ENCODE measurements at regions not wholly inside any gene's neighbourhood (a gene's known extent, or its start where the extent isn't known, plus 50 kb on each side); places are given as distances from the start of the nearest gene placed in this dataset.
A peak's percentile ranks its signal among the peaks of the same experiment; 100 is the strongest.

DNA sequence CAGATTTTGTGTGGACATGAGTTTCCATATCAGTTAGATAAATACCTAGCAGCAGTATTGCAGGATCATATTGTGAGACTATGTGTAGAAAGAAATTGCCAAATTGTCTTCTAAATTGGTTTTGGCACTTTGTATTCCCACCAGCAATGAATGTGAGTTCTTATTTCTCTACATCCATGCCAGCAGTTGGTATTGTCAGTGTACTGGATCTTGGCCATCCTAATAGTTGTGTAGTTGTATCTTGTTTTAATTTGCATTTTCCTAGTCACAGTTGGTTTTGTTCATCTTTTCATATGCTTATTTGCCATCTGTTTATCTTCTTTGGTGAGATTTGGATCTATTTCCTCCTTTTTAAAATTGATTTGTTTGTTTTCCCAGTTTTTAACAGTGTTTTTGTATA is 154.7 kb upstream of the HCRTR2 start:
- H3K4me3 ChIP-seq (ENCODE audit: control insufficient read depth, low read depth, low read length), result no peak overlapping the region
- no peak for DNase-seq (ENCODE audit: low read depth)
- TF ChIP-seq, protein P1, sequence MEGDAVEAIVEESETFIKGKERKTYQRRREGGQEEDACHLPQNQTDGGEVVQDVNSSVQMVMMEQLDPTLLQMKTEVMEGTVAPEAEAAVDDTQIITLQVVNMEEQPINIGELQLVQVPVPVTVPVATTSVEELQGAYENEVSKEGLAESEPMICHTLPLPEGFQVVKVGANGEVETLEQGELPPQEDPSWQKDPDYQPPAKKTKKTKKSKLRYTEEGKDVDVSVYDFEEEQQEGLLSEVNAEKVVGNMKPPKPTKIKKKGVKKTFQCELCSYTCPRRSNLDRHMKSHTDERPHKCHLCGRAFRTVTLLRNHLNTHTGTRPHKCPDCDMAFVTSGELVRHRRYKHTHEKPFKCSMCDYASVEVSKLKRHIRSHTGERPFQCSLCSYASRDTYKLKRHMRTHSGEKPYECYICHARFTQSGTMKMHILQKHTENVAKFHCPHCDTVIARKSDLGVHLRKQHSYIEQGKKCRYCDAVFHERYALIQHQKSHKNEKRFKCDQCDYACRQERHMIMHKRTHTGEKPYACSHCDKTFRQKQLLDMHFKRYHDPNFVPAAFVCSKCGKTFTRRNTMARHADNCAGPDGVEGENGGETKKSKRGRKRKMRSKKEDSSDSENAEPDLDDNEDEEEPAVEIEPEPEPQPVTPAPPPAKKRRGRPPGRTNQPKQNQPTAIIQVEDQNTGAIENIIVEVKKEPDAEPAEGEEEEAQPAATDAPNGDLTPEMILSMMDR (conservative IDR thresholded peaks at IDR 0.05; ENCODE audit: control insufficient read depth, insufficient read depth, low read depth, low read length), result no peak

- TF ChIP-seq, protein P1 (conservative IDR thresholded peaks at IDR 0.05; ENCODE audit: control insufficient read depth, insufficient read depth, low read depth, low read length), result no peak
- no peak overlapping the region for H3K4me3 ChIP-seq (ENCODE audit: control insufficient read depth, low read depth, low read length)
- DNase-seq (ENCODE audit: low read depth), result no peak
Observed at GRCh38 chr6:55023230-55023629, 151.1 kb upstream of the HCRTR2 start.

DNA sequence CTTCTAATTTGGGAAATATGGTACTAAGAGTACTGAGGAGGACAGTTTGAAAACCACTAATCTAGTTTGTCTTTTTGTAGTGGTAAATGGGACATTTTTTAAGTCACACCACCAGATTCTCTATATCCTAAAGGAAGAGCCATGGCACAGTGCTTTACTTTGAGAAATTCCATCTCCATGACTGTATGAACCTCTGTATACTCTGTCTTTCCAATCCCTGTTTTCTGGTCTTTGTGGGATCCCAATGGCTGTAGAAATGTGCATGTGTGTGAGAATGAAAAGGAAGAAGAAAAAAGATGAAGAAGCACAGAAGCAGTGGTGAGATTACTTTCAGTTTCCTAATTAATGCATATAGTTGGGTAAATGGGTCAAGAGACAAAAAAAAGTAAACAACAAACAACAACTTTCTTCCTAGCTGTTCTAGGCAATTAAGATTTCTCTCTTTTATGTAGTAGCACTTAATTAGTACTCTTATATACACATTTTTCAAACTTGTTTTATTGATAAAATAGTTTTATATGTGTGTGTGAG is 141.2 kb upstream of the HCRTR2 start:
- no peak for DNase-seq (ENCODE audit: low read depth)
- TF ChIP-seq, protein P1 (conservative IDR thresholded peaks at IDR 0.05; ENCODE audit: control insufficient read depth, insufficient read depth, low read depth, low read length), result no peak
- H3K4me3 ChIP-seq (ENCODE audit: control insufficient read depth, low read depth, low read length), result no peak overlapping the region

- TF ChIP-seq, protein P1 (conservative IDR thresholded peaks at IDR 0.05; ENCODE audit: control insufficient read depth, insufficient read depth, low read depth, low read length), result no peak
- DNase-seq (ENCODE audit: low read depth), result no peak
- no peak overlapping the region for H3K4me3 ChIP-seq (ENCODE audit: control insufficient read depth, low read depth, low read length)
Observed at GRCh38 chr6:55034752-55035151, 139.6 kb upstream of the HCRTR2 start.

DNA sequence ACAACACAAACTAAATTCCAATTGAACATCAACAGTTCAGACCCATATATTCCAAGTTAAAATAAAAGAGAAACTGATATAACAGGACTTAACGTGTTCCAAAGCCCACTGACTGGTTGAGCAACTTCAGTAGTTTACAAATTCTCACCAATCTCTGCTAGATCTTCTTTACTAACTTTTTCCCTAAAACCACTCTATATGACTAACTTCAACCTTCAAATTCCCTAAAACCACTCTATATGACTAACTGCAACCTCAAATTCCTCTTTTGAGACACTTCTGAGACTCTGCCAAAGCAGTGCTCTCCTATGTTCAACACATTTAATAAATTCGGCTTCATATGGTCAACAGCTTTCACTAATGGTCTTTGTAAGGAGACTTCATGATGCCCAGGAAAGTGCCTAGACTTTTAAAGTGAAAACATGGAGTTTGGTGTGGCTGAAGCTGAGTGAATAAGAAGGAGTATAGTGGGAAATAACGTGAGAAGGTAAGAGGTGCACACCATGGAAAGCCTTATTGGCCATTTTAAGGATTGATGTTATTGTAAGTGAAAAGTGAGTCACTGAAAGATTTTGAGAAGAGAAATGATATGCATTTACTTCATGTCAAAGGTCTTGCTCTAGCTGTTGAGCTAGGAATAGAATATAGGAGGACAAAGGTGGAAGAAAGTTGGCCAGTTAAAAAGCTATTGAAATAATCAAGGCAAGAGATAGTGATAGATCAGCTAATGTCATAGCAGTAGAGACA is 134.0 kb upstream of the HCRTR2 start:
- no peak overlapping the region for H3K4me3 ChIP-seq (ENCODE audit: control insufficient read depth, low read depth, low read length)
- DNase-seq (ENCODE audit: low read depth), result peak; percentile 81
- TF ChIP-seq, protein P1 (conservative IDR thresholded peaks at IDR 0.05; ENCODE audit: control insufficient read depth, insufficient read depth, low read depth, low read length), result no peak

DNA sequence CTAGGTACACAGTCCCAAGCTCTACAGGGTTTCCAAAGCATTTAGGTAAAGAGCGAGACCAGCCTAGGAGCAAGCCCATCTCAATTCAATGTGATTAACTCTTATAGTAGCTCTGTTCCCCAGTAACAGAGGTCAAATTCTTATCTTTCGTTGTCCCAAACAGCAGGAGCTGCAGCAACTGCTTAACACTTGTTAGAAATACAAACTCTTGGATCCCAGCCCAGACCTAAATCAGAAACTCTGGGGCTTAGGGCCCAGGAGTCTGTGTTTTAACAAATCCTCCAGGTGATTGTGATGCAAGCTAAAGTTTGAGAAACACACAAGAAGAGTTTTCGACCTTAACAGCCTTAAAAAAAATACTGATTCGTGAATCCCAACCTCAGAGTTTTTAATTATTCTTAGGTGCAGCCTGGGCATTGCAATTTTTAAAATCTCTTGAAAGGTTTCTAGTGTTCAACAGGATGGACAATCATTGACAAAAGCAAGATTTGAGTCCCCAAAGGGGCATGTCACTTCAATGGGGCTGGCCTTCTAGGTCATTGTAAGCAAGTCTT is 127.4 kb upstream of the HCRTR2 start:
- no peak overlapping the region for H3K4me3 ChIP-seq (ENCODE audit: control insufficient read depth, low read depth, low read length)
- TF ChIP-seq, protein P1 (conservative IDR thresholded peaks at IDR 0.05; ENCODE audit: control insufficient read depth, insufficient read depth, low read depth, low read length), result no peak
- no peak for DNase-seq (ENCODE audit: low read depth)

Measured in fibroblast of mammary gland (primary cell).